NCI-H510A (cell line): ENCODE measurements at regions not wholly inside any gene's neighbourhood (a gene's known extent, or its start where the extent isn't known, plus 50 kb on each side); places are given as distances from the start of the nearest gene placed in this dataset.

Source experiments
- DNase-seq: peaks from one replicate; lab custom pipeline; 2025; lab: John Stamatoyannopoulos, UW

DNA sequence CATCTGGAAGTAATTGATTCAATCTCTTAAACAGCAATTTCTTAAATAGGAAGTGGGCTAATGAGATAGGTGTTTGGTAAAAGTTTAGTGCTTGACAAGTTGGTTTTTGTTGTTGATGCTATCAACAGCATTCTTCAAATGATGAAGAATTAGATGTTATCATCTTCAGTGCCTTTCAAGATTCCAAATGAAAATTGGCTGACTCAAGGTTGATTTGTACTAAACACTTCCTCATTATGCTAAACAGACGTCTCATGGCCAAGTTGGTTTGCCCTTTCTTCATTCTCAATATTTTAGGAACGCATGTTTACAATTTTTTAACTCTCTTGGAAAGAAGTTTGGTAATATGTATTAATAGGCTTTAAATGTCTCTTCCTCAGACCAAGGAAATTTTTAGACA, 86.0 kb downstream of the MID1IP1 start:
- no peak for DNase-seq

DNA sequence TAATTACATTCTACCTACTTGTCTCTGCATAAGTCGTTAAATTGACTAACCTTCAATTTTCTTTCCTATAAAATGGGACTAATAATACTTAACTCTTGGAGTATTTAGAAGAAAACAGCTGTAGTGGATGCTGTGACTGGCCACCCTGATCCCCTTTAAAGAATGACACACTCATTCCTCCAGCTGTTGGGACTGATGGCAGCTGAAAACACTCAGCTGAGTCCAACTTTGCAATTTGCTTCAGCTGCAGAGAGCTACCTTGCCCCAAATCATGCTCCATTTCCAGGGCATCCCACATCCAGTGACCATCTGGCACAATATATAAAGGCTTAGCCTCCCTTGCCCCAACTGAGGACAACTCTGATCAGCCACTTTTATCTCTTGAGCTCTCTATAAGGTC, 89.1 kb downstream of the MID1IP1 start:
- DNase-seq: no peak

DNA sequence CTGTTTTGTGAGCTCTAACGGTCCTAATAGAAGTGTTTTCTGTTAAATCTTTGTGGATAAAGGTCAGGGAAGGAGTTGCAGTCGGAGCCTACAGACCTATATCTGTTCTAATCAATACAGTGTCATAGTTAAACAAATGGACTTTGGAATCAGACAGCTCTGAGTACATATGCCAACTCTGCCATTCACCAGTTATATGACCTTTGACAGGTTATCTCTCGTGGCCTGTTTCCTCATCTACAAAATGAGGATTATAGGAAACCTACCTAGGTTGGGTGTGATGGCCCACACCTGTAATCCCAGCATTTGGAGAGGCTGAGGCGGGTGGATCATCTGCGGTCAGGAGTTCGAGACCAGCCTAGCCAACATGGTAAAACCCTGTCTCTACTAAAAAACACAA, 89.7 kb downstream of the MID1IP1 start:
- DNase-seq: no peak

DNA sequence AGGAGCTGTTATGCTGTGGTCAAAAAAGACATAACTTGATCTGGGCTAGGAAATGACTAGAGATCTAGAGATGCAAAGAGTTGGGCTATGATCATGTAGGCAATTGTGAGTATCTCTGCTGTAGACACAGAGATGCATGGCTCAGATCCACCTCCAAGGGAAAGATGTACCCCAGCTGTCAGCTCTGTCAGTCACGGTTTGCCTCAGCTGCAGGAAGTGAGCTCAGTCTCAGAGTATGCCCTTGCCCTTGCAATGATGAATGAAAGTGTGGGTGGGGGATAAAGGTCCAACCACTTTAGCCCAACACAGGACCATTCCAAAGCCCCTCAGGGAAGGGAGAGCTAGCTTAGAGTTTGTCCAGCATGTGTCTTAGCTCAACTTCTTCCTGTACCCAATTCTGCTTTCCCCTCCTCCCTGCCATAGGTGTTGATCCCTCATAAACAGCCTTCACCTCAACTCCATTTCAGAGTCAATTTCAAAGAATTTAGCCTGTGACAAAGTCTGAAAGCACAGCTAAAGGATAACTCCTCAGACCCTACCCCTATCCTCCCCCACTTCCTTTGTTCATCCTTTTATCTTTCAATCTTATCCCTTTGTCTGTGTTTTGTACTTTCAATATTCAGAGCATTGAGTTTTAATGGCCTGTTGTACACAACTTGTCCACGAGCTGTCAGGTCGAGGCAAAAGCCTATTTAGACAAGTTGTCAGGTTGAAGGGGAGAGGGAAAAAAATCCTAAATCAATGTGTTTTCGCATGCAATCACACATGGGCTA, 90.6 kb downstream of the MID1IP1 start:
- no peak for DNase-seq

DNA sequence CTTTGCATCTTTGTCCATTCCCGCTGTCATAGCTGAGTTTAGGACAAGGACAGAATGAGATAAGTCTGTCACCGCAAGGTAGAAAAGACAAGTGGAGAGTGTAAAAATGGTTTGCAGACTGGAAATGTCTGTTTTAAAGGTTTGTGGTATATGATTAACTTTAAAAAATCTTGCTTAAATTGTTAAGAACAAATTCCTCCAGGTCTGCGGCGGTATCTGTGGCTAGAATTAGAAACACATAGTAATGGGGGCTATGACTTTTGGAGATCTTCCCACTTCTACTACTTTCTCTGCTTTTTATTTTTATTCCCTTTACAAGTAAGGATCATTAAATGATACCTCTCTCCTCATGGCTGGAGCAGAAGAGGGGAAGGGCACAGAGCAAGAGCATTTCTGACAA, 92.2 kb downstream of the MID1IP1 start:
- DNase-seq: no peak

DNA sequence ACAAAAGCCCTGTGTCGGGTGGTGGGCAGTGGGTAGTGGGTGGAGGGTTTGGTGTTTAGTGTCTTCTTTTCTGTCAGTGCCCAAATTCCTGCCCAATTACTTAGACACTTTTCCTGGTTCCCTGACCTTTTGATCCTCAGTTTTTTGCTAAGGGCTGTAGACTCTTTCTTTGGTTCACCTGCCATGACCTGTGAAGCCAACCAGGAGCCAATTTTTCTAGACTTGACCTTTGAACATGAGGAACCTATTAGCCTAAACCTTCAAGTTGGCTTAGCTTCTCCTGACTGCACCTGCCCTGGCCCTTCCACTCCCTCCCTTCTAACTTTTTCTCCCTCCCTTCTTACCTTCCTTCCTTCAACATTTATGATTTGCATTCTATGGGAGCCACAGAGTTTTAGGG, 94.5 kb downstream of the MID1IP1 start:
- no peak for DNase-seq

DNA sequence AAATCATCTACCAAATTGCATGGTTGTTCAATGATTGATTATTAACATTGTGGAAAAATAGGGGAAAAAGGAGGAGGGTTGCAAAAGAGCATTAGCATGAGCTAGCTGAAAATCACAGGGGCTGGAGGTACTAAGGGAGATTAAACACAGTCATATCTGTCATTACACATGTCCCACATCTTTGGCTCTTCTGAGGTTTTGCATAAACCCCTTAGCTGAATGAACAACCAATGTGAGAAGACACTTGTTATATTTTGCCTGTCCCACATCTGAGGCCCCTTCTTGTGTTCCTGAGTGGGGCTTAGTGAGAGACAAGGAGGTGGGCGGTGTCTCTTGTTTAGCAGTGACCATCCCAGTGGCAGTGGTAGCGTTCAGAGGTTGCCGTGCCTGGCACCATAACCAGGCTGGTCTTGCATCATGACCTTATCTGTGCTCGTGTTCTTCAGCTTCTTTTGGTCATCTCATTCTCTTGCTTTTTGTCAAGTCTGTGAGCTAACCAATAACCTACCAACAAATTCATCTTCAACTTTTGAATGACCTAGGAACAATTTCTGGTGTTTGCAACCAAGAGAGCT, 95.6 kb downstream of the MID1IP1 start:
- DNase-seq: no peak

DNA sequence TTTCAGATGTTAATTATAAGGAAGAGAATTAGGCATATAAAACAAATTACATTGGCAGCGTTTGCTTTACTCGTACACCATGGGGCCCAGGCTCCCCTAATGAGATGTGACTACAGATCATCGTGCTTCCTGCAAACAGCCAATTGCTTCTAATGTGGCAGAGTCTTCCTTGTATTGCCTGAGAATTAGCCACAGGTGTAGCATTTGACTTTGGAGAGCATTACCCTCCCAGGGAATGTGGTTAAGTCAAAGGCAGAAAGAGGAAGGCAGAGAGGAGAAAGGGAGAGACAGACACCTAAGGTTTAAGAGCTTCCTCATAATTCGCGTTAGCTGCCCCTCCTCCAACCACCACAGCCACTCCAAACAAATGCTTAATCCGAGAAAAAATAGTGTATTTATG, 97.0 kb downstream of the MID1IP1 start:
- DNase-seq: no peak

DNA sequence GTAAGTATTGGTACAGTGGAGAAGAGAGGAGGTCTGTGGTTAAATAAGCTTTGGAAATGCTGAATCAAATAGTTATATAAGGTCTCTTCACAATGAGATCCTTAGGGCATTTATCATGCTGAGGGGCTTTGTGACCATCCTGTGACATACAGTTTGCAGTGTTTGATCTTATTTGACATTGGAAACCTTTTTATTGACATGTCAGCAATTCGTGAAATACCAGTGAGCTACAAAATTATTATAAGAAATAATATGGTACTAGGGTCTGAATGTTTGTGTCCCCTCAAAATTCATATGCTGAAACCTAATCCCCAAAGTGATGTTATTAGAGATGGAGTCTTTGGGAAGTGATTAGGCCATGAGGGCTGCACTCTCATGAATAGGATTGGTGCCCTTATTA, 98.4 kb downstream of the MID1IP1 start:
- DNase-seq: no peak

DNA sequence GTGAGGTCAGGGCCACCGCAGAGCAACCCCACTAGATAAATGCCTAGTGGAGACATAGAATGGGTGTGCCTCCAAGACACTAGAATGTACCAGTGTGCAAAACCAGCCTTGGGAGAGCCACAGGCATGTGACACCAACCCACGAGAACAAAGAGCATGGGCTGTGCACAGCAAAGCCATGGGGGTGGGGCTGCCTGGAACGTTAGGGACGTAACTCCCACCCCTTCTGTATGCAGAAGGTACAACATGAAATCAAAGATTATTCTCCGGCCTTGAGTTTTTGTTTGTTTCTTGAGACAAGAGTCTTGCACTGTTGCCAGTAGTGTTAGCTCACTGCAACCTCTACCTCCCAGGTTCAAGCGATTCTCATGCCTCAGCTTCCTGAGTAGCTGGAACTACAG, 99.5 kb downstream of the MID1IP1 start:
- DNase-seq: no peak

DNA sequence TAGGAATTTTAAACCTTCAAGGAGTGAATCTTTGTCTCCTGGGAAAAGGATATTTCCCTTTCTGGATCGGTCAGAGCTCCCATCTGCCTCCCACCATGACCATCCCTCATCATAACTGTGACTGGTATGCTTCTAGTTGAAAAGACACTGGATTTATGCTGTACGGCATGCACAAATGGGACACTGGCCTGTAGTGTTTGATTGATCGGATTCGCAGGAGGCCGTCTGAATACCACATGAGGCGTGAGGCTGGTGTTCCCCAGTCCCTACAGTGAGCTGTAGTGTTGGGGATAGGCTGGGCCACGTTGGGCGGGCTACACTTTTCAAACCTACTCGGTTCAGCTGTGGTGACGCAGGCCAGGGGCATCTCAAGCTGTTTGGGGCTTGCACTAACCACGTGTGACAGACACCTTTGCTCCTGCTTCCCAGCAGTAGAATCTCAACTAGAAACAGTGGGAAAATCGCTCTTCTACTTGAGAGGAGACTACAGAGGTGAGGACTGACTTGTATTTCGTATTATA, 101.8 kb downstream of the MID1IP1 start:
- no peak for DNase-seq

DNA sequence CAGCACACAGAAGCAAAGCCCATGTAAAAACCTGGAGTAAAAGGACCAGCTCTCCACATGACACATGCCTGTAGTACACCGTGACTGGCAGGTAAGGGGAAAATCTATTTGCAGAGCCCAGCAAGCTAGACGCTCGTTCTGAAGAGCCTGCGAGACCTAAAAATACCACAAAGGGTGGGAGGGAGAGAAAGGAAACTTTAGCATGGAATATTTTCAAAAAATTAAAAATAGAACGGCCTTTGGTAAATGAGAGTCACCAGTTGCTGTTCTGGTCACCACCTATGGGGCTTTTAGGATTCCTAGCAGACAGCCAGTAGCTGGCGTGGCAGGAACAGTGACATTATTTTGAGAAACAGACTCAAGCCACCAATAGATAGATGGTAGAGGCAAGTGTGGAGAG, 115.5 kb downstream of the MID1IP1 start:
- DNase-seq: no peak

DNA sequence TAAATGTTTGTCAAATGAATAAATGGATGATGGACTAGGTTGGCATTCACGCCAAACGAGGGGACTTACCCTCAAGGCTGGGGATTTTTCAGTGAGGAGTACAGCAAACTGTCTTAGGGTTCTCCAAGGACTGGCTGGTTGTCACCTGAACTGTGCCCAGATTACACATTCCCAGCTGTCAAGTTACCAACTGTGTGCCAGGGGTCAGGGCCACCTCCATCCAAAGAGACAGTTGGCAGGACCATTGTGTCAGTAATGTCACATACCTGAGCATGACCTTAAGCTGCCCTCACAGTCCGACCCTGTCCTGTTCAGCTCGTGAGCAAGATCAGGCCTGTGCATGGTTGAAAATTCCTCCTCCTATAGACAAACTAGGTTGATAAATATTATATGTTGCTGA, 116.7 kb downstream of the MID1IP1 start:
- DNase-seq: no peak

DNA sequence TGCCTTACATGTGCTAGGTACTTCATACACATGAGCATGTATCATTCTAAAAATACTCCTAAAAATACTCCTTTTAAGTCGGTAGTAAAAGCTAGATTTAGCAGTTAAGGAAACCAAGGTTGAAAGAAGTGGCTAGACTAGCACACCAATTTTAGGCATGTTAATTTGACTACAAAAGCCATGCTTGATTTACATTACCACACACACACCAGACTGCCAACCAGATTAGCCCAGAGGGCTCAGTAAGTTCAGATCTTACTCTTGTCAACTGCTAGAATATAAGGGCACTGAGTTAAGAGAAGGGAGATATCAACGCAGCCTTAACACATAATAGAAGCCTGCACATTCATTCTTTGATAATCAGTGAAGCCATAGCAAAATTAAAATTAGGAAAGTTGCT, 117.9 kb downstream of the MID1IP1 start:
- no peak for DNase-seq

DNA sequence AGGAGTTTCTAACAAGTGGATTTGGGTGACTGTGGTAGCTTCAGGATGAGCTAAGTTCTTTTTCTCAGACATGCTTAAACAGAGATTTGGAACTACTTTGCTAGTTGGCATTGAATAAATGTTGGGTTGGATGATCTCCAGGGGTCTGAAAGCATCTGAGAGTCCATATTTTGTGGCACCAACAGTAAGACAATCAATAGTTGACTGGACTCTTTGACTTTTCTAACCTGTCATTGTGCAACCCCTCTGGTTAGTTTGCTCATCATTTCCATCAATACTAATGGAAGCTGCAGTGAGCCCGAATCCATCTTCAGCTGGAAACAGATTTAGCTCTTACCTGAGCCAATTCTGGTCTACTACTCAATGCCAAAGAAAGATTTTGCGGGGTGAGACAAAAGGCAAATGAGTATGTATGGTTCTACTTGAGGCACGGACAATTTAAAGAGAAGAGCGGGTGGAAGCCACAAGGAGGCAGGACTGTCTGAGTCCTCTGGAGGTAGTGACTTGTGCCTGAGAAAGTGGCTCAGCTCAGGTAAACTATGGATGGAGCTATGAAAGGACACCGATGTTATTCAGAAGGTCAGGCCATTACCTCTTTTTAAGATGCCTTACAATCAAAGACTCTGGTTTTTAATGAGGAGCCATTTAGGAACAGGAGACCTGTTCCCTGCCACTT, 118.7 kb downstream of the MID1IP1 start:
- DNase-seq: no peak

DNA sequence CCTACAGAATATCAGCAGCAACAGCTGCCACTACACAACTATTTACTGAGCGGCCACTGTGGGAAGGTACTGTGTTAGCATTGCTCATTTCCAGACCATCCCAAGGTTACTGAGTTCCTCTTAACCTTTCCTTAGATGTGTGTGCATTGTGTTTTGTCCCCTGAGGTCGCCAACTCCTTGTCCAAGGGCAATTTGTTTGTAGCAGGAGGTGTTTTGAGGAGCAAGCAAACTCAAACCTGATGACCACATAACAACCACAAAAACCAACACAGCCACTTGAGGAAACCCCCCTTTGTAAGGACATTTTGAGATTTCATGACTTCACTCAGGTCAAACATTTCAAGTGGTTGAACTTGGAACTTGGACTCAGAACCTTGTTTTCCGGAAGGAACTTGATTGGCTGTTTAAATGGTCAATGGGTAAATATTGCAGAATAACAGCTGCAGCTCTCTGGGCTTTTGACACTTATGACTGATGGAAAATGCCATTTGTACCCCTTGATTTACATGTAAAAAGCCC, 122.3 kb downstream of the MID1IP1 start:
- DNase-seq: no peak

DNA sequence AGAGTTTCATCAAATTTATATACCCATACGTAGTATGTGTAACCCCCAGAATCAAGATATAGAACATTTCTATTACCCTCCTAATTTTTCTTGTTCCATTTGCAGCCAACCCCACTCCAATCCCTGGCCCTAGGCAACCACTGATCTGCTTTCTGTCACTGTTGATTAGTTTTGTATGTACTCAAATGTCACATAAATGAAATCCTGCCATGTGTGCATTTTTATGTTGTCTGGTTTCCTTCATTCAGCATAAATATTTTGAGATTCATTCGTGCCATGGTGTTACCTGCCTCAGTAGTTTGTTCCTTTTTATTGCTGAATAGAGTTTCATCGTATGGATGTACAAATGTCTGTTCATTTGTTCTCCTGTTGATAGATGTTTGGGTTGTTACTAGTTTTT, 126.3 kb downstream of the MID1IP1 start:
- DNase-seq: no peak

DNA sequence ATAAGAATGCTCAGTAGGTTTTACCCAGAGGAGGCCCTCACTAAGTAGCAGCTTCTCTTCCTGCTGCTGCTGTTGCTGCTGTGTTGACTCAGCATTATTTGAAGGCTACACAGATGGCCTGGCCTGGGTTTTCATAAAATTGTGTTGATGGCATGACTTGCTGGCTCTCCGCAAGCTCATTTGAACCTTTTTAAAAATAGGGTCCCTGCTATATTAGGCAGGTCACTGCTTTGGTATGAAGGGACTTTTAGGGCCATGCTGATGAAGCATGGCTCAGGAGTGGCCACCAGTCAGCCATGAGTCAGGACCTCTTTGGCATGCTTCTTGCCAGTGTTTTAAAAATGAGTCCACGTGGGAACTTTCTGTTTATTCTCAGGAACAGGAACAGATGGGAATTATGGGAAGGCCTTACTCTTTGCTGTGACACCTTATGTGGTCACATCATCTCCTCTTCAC, 128.7 kb downstream of the MID1IP1 start:
- no peak for DNase-seq

DNA sequence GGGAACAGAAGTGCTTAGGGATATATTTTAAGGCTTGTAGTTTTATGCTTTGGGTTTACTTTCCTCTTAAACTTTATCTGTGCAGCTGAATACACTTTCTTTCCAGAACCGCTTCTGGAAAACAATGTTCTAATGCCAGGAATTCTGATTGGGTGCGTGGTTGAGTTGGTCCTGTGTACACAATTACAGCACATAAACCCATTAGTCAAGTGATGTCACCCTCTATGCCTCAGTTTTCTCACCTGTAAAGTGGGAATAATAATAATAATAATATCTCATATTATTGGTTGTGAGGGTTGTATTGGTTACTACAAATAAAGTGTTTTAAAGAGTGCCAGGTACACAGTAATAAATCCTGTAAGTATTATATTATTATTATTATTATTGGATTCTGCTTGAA, 129.2 kb downstream of the MID1IP1 start:
- DNase-seq: no peak

DNA sequence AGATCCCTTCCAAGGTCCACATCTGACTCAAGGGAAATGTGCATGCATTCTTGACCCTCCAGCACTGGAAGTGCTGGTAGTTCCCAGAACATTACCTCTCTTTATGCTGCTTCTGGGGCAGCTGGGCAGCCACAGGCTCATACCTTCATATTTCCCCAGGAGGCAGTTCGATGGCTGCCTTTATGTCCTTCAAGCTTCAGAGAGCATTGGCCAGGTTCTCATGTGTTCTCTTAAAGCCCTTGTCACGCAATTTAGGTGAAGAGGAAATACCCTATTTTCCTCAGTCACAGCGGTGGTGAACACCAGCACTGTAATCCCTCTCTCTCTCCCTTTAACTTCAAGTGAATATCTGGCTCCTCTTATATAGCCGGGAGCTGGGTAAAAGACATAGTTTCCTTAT, 134.3 kb downstream of the MID1IP1 start:
- no peak for DNase-seq

DNA sequence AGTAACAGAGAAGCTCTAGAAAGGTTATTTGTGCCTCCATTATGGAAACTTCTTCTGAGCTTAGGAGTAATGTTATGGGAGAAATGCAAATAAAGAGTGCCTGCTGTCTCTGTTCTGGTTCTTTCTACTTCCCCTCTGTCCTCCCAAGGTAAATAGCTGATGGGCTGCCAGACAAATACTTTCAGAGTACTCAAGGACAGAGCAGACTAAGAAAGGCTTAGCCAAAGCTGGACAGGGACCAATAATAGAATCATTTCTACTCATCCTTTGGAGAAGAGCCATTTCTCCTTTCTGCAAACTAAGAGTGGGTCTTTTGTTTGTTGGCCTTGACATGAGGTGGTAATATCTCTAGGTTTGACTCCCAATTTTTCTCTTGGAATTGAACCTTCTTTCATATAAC, 136.1 kb downstream of the MID1IP1 start:
- DNase-seq: no peak

DNA sequence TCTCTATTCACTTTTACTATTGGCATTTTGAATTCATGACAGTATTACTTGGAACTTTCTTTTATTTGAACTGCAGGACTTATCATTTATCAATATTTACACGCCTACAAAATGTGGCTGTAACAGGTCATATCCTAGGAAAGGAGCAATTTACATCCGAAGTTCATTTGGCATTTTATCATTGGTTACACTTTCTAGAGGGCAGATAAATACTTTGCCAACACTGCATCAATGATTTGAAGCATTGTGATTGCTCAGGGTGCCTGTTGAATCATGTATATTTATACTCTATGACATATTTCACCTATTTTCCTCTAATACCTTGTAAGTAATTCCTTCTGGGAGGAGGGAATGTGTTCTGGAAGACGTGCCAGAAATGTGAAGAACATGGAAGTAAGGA, 136.7 kb downstream of the MID1IP1 start:
- DNase-seq: no peak

DNA sequence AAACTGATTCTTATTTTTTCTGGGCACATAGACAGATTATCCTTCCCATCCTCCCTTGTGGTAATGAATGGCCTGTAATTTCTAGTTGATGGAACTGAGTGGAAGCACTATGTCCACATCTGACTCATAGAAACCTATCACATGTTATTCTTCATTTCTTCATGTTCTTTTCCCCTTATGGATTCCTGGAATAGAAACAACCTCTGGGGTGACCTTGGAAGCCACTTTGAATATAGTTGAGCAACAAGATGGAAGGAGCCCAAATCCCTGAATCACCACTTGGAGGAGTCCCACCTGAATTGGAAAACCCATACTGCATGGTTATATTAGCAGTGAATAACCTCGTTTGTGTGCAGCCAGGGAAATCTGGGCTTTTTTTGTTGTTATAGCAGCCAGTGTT, 137.8 kb downstream of the MID1IP1 start:
- no peak for DNase-seq
